B cell (primary cell): ENCODE measurements at regions not wholly inside any gene's neighbourhood (a gene's known extent, or its start where the extent isn't known, plus 50 kb on each side); places are given as distances from the start of the nearest gene placed in this dataset.

Experiments used
- EZH2 ChIP-seq: IDR thresholded peaks from 2 replicates; pipeline ENCODE4 v1.6.1; 2012; ENCODE audit warnings: borderline replicate concordance, low read depth, mild to moderate bottlenecking, moderate library complexity, low read length; ENCODE audit not compliant: insufficient read depth, poor library complexity, severe bottlenecking
- TF ChIP-seq, protein P1 (sequence below): fragments of 200-600 bp; IDR thresholded peaks from one replicate; pipeline ENCODE4 v1.8.0; 2022; ENCODE audit warnings: antibody characterized with exemption, mild to moderate bottlenecking

- TF ChIP-seq EZH2: no peak
- TF ChIP-seq, protein P1, sequence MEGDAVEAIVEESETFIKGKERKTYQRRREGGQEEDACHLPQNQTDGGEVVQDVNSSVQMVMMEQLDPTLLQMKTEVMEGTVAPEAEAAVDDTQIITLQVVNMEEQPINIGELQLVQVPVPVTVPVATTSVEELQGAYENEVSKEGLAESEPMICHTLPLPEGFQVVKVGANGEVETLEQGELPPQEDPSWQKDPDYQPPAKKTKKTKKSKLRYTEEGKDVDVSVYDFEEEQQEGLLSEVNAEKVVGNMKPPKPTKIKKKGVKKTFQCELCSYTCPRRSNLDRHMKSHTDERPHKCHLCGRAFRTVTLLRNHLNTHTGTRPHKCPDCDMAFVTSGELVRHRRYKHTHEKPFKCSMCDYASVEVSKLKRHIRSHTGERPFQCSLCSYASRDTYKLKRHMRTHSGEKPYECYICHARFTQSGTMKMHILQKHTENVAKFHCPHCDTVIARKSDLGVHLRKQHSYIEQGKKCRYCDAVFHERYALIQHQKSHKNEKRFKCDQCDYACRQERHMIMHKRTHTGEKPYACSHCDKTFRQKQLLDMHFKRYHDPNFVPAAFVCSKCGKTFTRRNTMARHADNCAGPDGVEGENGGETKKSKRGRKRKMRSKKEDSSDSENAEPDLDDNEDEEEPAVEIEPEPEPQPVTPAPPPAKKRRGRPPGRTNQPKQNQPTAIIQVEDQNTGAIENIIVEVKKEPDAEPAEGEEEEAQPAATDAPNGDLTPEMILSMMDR: no peak
Observed at GRCh38 chr4:28724239-28724638, 1863.6 kb downstream of the STIM2 start.
